ENCODE measurements at regions not wholly inside any gene's neighbourhood (a gene's known extent, or its start where the extent isn't known, plus 50 kb on each side); places are given as distances from the start of the nearest gene placed in this dataset.

- no peak for TF ChIP-seq CTCF (IDR thresholded peaks at IDR 0.05)
- TF ChIP-seq POLR2A (IDR thresholded peaks at IDR 0.05): no peak
Observed at GRCh38 chr16:17962726-17963125, 373.8 kb downstream of the NPIPA8 start.
